OCI-LY3 (cell line): ENCODE measurements at regions not wholly inside any gene's neighbourhood (a gene's known extent, or its start where the extent isn't known, plus 50 kb on each side); places are given as distances from the start of the nearest gene placed in this dataset.

ENCODE experiments used
- H2AFZ ChIP-seq: fragments of 200-600, 300-600 bp; shearing (Covaris generic); 2 replicates; pipeline ENCODE4 v1.6.0; 2014; ENCODE audit warnings: antibody characterized with exemption, low read depth, low read length
- H3K27ac ChIP-seq: fragments of 200-600, 300-600 bp; sonication (generic); 2 replicates; pipeline ENCODE4 v1.5.1; 2014; ENCODE audit warnings: mild to moderate bottlenecking, low read length, moderate library complexity, mixed read lengths
- H3K27me3 ChIP-seq: fragments of 200-600, 300-600 bp; sonication (generic); 2 replicates; pipeline ENCODE4 v1.6.1; 2014; ENCODE audit warnings: low read depth, low read length, mixed read lengths
- H3K36me3 ChIP-seq: fragments of 200-600, 300-600 bp; sonication (generic); replicated peaks from 2 replicates; pipeline ENCODE3; 2014; ENCODE audit warnings: low read depth, low read length, mixed read lengths
- H3K4me1 ChIP-seq: fragments of 300-600, 200-600 bp; sonication (generic); 2 replicates; pipeline ENCODE4 v1.6.1; 2014; ENCODE audit warnings: low read length, mixed read lengths
- H3K4me2 ChIP-seq: fragments of 200-600, 300-600 bp; sonication (generic); 2 replicates; pipeline ENCODE4 v1.6.1; 2014; ENCODE audit warnings: low read length, mixed read lengths
- H3K4me3 ChIP-seq: fragments of 300-600, 200-600 bp; sonication (generic); 2 replicates; pipeline ENCODE4 v1.5.1; 2014; ENCODE audit warnings: antibody characterized with exemption, mild to moderate bottlenecking, low read length, moderate library complexity
- H3K79me2 ChIP-seq: fragments of 300-600, 200-600 bp; shearing (Covaris generic); 2 replicates; pipeline ENCODE4 v1.6.1; 2014; ENCODE audit warnings: mild to moderate bottlenecking, low read length, mixed read lengths
- H3K9ac ChIP-seq: fragments of 300-600, 200-600 bp; shearing (Covaris generic); 2 replicates; pipeline ENCODE4 v1.6.0; 2014; ENCODE audit warnings: mild to moderate bottlenecking, low read length, moderate library complexity
- H3K9me3 ChIP-seq: fragments of 200-600, 300-600 bp; shearing (Covaris generic); 2 replicates; pipeline ENCODE4 v1.6.1; 2014; ENCODE audit warnings: low read length, mixed read lengths; ENCODE audit not compliant: insufficient read depth
- H4K20me1 ChIP-seq: fragments of 200-600, 300-600 bp; sonication (generic); 2 replicates; pipeline ENCODE4 v1.6.1; 2016; ENCODE audit warnings: low read length, mixed read lengths; ENCODE audit not compliant: insufficient read depth
- EZH2phosphoT487 ChIP-seq: fragments of 200-600 bp; shearing (Covaris generic); IDR thresholded peaks from 2 replicates; pipeline ENCODE4 v1.6.1; 2018; ENCODE audit warnings: antibody characterized with exemption, mixed run types, low read depth
- TF ChIP-seq, protein P1 (sequence below): fragments of 200-600, 300-600 bp; sonication (generic); IDR thresholded peaks from 2 replicates; pipeline ENCODE4 v1.5.1; 2014; ENCODE audit warnings: antibody characterized with exemption, low read length, low read depth

DNA sequence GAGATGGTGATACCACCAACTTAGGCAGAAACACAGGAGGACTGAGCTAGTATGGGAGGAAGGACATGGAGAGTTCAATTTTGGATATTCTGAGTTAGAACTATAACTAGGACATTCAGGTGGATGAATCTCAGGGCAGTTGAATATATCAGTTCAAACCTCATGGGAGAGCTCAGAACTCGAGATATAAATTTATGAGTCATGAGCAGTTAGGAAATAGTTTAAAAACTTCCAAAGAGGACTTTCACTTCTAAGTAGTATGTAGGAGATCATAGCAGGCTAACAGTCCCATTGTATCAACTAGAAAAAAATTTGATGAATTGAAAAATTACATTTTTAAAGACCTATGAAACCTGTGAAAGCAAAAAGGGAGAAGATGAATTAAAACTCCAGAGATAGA is 436.2 kb upstream of the LARGE1 start:
- no peaks in the 10 kb centered on the region for H3K9me3 ChIP-seq
- H3K36me3 ChIP-seq: no peaks in the 10 kb centered on the region
- no peak overlapping the region for H3K4me2 ChIP-seq
- H3K9ac ChIP-seq: no peak overlapping the region
- TF ChIP-seq, protein P1, sequence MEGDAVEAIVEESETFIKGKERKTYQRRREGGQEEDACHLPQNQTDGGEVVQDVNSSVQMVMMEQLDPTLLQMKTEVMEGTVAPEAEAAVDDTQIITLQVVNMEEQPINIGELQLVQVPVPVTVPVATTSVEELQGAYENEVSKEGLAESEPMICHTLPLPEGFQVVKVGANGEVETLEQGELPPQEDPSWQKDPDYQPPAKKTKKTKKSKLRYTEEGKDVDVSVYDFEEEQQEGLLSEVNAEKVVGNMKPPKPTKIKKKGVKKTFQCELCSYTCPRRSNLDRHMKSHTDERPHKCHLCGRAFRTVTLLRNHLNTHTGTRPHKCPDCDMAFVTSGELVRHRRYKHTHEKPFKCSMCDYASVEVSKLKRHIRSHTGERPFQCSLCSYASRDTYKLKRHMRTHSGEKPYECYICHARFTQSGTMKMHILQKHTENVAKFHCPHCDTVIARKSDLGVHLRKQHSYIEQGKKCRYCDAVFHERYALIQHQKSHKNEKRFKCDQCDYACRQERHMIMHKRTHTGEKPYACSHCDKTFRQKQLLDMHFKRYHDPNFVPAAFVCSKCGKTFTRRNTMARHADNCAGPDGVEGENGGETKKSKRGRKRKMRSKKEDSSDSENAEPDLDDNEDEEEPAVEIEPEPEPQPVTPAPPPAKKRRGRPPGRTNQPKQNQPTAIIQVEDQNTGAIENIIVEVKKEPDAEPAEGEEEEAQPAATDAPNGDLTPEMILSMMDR: no peak
- TF ChIP-seq EZH2phosphoT487: no peak
- H3K79me2 ChIP-seq: no peaks in the 10 kb centered on the region
- no peaks in the 10 kb centered on the region for H4K20me1 ChIP-seq
- H3K27ac ChIP-seq: no peak overlapping the region
- H3K4me1 ChIP-seq: no peaks in the 10 kb centered on the region
- no peak overlapping the region for H2AFZ ChIP-seq
- H3K4me3 ChIP-seq: no peak overlapping the region
- H3K27me3 ChIP-seq: no peaks in the 10 kb centered on the region

DNA sequence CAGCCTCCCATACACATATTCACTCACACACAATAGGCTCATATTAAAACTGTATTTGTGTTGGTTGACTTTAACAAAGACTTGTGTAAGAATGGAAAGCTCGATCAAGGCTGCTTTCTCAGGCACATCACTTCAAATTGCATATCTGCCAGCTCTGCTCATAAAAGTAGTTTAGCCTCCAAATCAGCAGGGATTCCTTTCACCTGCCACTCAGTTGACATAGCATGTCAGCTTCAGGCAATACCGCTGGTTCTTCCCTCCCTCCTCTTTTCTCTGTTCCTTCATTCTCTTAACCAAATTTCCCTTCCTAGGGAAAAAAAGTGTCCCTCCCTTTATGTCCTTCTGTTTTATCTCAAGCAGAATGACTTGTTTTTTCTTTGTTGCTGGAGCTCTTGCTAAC is 450.4 kb upstream of the LARGE1 start:
- no peak overlapping the region for H3K27ac ChIP-seq
- H3K9me3 ChIP-seq: no peaks in the 10 kb centered on the region
- H3K27me3 ChIP-seq: no peaks in the 10 kb centered on the region
- H3K4me2 ChIP-seq: no peak overlapping the region
- H2AFZ ChIP-seq: no peak overlapping the region
- no peak overlapping the region for H3K9ac ChIP-seq
- no peak overlapping the region for H3K4me3 ChIP-seq
- no peaks in the 10 kb centered on the region for H3K4me1 ChIP-seq
- no peaks in the 10 kb centered on the region for H4K20me1 ChIP-seq
- H3K36me3 ChIP-seq: no peaks in the 10 kb centered on the region
- TF ChIP-seq EZH2phosphoT487: no peak
- TF ChIP-seq, protein P1: no peak
- H3K79me2 ChIP-seq: no peaks in the 10 kb centered on the region

DNA sequence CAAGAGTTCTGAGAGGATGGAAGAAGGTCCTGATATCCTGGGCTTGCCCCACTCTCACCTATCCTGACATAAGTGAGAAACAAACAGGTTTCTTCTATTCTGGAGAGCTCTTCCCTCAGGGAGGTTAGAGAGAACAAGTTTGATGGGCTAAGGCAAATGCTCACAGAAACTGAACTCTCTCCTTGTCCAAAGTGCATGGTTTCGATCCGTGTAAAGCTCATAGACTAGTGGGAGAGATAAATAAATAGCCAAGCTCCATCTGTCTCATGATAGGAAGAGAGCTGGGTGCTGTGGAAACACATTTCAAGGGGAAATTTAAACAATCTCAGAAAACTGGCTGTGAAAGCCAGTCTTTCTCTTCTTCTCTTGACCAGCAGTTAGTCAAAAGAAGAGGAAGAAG is 459.5 kb upstream of the LARGE1 start:
- Histone ChIP-seq H3K27ac (no peak overlapping the region), H3K4me1 (no peaks in the 10 kb centered on the region), H3K9ac (no peak overlapping the region), H3K4me3 (no peak overlapping the region), H3K4me2 (no peak overlapping the region), H3K36me3 (no peaks in the 10 kb centered on the region), H2AFZ (no peak overlapping the region), H3K79me2 (no peaks in the 10 kb centered on the region), H4K20me1 (no peaks in the 10 kb centered on the region), H3K27me3 (no peaks in the 10 kb centered on the region), H3K9me3 (no peaks in the 10 kb centered on the region)
- no peak for TF ChIP-seq EZH2phosphoT487
- TF ChIP-seq, protein P1: no peak

DNA sequence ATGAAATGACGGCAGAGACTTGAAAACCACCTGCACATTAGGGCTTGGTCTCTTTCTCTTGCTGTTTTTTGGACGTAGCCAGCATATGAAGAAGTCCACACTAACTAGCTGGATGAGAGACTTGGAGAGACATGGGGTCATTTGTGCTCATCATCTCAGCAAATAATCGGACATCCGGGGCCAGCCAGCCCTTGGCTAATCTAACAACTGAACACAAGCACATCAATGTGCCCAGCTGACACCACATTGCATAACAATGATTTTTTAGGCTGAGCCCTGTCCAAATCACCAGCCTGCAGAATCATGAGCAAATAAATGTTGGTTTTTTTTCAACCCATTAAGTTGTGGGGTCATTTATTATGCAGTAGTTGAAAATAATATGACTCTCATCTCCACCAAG is 460.3 kb upstream of the LARGE1 start:
- TF ChIP-seq, protein P1: no peak
- TF ChIP-seq EZH2phosphoT487: no peak
- Histone ChIP-seq H2AFZ (no peak overlapping the region), H3K9me3 (no peaks in the 10 kb centered on the region), H3K36me3 (no peaks in the 10 kb centered on the region), H3K79me2 (no peaks in the 10 kb centered on the region), H3K4me1 (no peaks in the 10 kb centered on the region), H3K9ac (no peak overlapping the region), H3K4me2 (no peak overlapping the region), H3K4me3 (no peak overlapping the region), H3K27me3 (no peaks in the 10 kb centered on the region), H4K20me1 (no peaks in the 10 kb centered on the region), H3K27ac (no peak overlapping the region)
